GM21528 (cell line): ENCODE measurements at regions not wholly inside any gene's neighbourhood (a gene's known extent, or its start where the extent isn't known, plus 50 kb on each side); places are given as distances from the start of the nearest gene placed in this dataset.
"Not testable (repeated sequence)": the region's sequence is repeated elsewhere in the genome, so short reads cannot be mapped to it uniquely, and the experiment has no call there.

Experiments used
- ATAC-seq: cut with Tn5 transposase; IDR thresholded peaks from one replicate; pipeline ENCODE4 v1.9.1; 2021; ENCODE audit warnings: mild to moderate bottlenecking, moderate library complexity; ENCODE audit not compliant: unreplicated experiment, low FRiP score

- no peak for ATAC-seq
These were observed 115.1 kb upstream of the IRX4 start for GRCh38 chr5:1997640-1998347.

- ATAC-seq = no peak
These were observed 112.8 kb upstream of the IRX4 start for GRCh38 chr5:1995491-1995890.

GRCh38 chr5:1987471-1987870 lies 104.7 kb upstream of the IRX4 start:
- ATAC-seq = no peak

- ATAC-seq = no peak
These were observed 103.1 kb upstream of the IRX4 start for GRCh38 chr5:1985781-1986180.

GRCh38 chr5:1983919-1984695 lies 101.4 kb upstream of the IRX4 start:
- ATAC-seq = no peak

- no peak for ATAC-seq
These were observed 100.7 kb upstream of the IRX4 start for GRCh38 chr5:1983401-1983800.

GRCh38 chr5:1982561-1982960 lies 99.8 kb upstream of the IRX4 start:
- ATAC-seq = not testable (repeated sequence)

- ATAC-seq = no peak
These were observed 93.4 kb upstream of the IRX4 start for GRCh38 chr5:1975898-1976765.

- ATAC-seq = no peak
These were observed 92.6 kb upstream of the IRX4 start for GRCh38 chr5:1975406-1975715.

- no peak for ATAC-seq
These were observed 92.0 kb upstream of the IRX4 start for GRCh38 chr5:1974501-1975405.

GRCh38 chr5:1974081-1974480 lies 91.4 kb upstream of the IRX4 start:
- no peak for ATAC-seq

- ATAC-seq = no peak
These were observed 90.8 kb upstream of the IRX4 start for GRCh38 chr5:1973391-1974013.

GRCh38 chr5:1971944-1972343 lies 89.2 kb upstream of the IRX4 start:
- ATAC-seq = no peak

- no peak for ATAC-seq
These were observed 85.0 kb upstream of the IRX4 start for GRCh38 chr5:1967736-1968135.

GRCh38 chr5:1966461-1966860 lies 83.7 kb upstream of the IRX4 start:
- ATAC-seq = no peak

- ATAC-seq = no peak
These were observed 83.2 kb upstream of the IRX4 start for GRCh38 chr5:1965925-1966324.

GRCh38 chr5:1963941-1964451 lies 81.3 kb upstream of the IRX4 start:
- no peak for ATAC-seq

GRCh38 chr5:1963358-1963757 lies 80.6 kb upstream of the IRX4 start:
- ATAC-seq = no peak

- no peak for ATAC-seq
These were observed 80.1 kb upstream of the IRX4 start for GRCh38 chr5:1962619-1963355.
